A673 (cell line): ENCODE measurements at regions not wholly inside any gene's neighbourhood (a gene's known extent, or its start where the extent isn't known, plus 50 kb on each side); places are given as distances from the start of the nearest gene placed in this dataset.

Experiments used
- BruUV-seq: library from RNA; stranded (reverse); fragments of 400-500 nt; replicated peaks from 2 replicates; lab custom pipeline; 2021; lab: Mats Ljungman, UMichigan
- CTCF ChIA-PET: fragments of 300-600 bp; sonication (Branson Sonifier 250); formaldehyde crosslinking; loops from one replicate; lab custom pipeline; 2022; ENCODE audit warnings: antibody characterized with exemption; lab: Charles Lee
- POLR2A ChIA-PET: fragments of 300-600 bp; sonication (Branson Sonifier 250); formaldehyde crosslinking; loops from one replicate; lab custom pipeline; 2022; ENCODE audit warnings: antibody characterized with exemption; ENCODE audit not compliant: low non-redundant PET; lab: Charles Lee
- DNase-seq: peaks from one replicate; pipeline ENCODE4 v3.0.0-alpha.2; 2015; ENCODE audit warnings: low spot score
- H3K27ac ChIP-seq: fragments of 200-600 bp; sonication (generic); 2 replicates; pipeline ENCODE4 v1.5.1; 2016; ENCODE audit warnings: mixed run types, low read depth, mild to moderate bottlenecking, mixed read lengths, antibody characterized with exemption, low read length; ENCODE audit not compliant: poor library complexity, severe bottlenecking
- H3K27me3 ChIP-seq: fragments of 200-600 bp; sonication (generic); replicated peaks from 2 replicates; pipeline ENCODE4 v1.6.1; 2017; ENCODE audit warnings: mixed run types, low read depth, mild to moderate bottlenecking, mixed read lengths, antibody characterized with exemption, low read length; ENCODE audit not compliant: insufficient read depth, poor library complexity
- H3K36me3 ChIP-seq: fragments of 200-600 bp; sonication (generic); 2 replicates; pipeline ENCODE4 v1.6.1; 2016; ENCODE audit warnings: mixed run types, mild to moderate bottlenecking, mixed read lengths, antibody characterized with exemption, low read length; ENCODE audit not compliant: insufficient read depth, poor library complexity, severe bottlenecking
- H3K4me1 ChIP-seq: fragments of 200-600 bp; sonication (generic); 2 replicates; pipeline ENCODE4 v1.6.1; 2017; ENCODE audit warnings: mixed run types, mild to moderate bottlenecking, mixed read lengths, antibody characterized with exemption, low read length; ENCODE audit not compliant: insufficient read depth, poor library complexity, severe bottlenecking
- H3K4me3 ChIP-seq: fragments of 200-600 bp; sonication (generic); 2 replicates; pipeline ENCODE4 v1.5.1; 2016; ENCODE audit warnings: low read depth, mixed run types, mild to moderate bottlenecking, mixed read lengths, low read length; ENCODE audit not compliant: poor library complexity, severe bottlenecking
- H3K9me3 ChIP-seq: fragments of 200-600 bp; sonication (generic); 2 replicates; pipeline ENCODE4 v1.6.1; 2016; ENCODE audit warnings: mixed run types, low read depth, mild to moderate bottlenecking, mixed read lengths, antibody characterized with exemption, low read length; ENCODE audit not compliant: poor library complexity, severe bottlenecking
- EZH2 ChIP-seq: fragments of 200-600 bp; sonication (generic); IDR thresholded peaks from 2 replicates; pipeline ENCODE4 v1.6.1; 2017; ENCODE audit warnings: borderline replicate concordance, low read depth, mild to moderate bottlenecking, mixed read lengths, antibody characterized with exemption, low read length; ENCODE audit not compliant: poor library complexity, severe bottlenecking
- intact Hi-C: fragments of 100-400 bp; cut with micrococcal nuclease; formaldehyde crosslinking; loops from one replicate; pipeline ENCODE4 v1.10.0; 2022; ENCODE audit not compliant: unreplicated experiment
- TF ChIP-seq, protein P1 (sequence below): fragments of 300-800, 200-600 bp; sonication (generic); conservative IDR thresholded peaks from 2 replicates; pipeline ENCODE4 v1.5.1; 2017; ENCODE audit warnings: low read depth, mild to moderate bottlenecking, antibody characterized with exemption, low read length, moderate library complexity, mixed read lengths

DNA sequence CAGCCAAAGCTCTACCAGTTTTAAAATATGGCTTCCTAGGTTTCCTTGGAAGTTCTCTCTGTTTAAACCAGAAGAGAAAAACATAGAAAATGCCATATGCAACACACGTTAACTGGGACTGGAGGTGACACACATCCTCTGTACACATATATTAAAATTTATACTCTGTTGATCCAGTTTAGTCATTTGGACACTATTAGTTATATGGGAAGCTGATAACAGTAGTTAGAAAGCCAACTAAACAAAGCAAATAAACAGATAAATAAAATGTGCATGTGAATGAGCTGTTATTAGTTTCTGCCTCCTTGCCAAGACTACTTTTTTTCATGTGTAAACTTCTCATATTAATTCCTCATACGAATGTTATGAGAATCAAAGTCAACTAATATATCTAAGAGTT is 1249.2 kb upstream of the CDH6 start:
- POLR2A ChIA-PET: no interaction called here
- Histone ChIP-seq H3K4me3 (no peak overlapping the region), H3K27ac (no peak overlapping the region), H3K9me3 (no peaks in the 10 kb centered on the region), H3K36me3 (no peaks in the 10 kb centered on the region), H3K27me3 (no peaks in the 10 kb centered on the region), H3K4me1 (peaks cover 21% of the 10 kb centered on the region)
- intact Hi-C loops: no loop called here
- CTCF ChIA-PET: no interaction called here
- no peak for DNase-seq
- TF ChIP-seq, protein P1, sequence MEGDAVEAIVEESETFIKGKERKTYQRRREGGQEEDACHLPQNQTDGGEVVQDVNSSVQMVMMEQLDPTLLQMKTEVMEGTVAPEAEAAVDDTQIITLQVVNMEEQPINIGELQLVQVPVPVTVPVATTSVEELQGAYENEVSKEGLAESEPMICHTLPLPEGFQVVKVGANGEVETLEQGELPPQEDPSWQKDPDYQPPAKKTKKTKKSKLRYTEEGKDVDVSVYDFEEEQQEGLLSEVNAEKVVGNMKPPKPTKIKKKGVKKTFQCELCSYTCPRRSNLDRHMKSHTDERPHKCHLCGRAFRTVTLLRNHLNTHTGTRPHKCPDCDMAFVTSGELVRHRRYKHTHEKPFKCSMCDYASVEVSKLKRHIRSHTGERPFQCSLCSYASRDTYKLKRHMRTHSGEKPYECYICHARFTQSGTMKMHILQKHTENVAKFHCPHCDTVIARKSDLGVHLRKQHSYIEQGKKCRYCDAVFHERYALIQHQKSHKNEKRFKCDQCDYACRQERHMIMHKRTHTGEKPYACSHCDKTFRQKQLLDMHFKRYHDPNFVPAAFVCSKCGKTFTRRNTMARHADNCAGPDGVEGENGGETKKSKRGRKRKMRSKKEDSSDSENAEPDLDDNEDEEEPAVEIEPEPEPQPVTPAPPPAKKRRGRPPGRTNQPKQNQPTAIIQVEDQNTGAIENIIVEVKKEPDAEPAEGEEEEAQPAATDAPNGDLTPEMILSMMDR: no peak
- TF ChIP-seq EZH2: no peak
- no TSS peak for BruUV-seq

DNA sequence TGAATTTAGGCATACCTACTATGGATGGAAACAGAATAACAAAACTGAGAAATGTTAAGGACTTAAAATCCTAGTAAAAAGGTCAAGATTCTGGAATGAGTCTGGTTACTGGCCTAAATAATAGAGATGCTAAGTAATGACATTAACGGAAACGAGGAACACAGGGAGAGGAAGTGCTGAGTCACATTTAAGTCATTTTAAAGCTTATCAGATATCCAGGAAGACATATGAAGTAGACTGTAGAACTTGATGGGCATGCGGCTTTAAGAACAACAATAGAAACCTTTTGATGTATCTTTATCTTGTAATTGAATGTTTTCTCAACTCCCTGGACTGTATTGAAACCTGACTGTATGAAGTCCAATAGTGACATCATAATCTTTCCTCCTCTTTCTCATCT is 1251.4 kb upstream of the CDH6 start:
- POLR2A ChIA-PET: no interaction called here
- H3K4me1 ChIP-seq: peaks cover 21% of the 10 kb centered on the region
- H3K27me3 ChIP-seq: no peaks in the 10 kb centered on the region
- intact Hi-C loops: no loop called here
- H3K4me3 ChIP-seq: no peak overlapping the region
- TF ChIP-seq, protein P1: no peak
- TF ChIP-seq EZH2: no peak
- H3K36me3 ChIP-seq: no peaks in the 10 kb centered on the region
- H3K27ac ChIP-seq: peak overlapping the region; percentile 43
- BruUV-seq: no TSS peak
- peak; percentile 92 for DNase-seq
- CTCF ChIA-PET: no interaction called here
- no peaks in the 10 kb centered on the region for H3K9me3 ChIP-seq

DNA sequence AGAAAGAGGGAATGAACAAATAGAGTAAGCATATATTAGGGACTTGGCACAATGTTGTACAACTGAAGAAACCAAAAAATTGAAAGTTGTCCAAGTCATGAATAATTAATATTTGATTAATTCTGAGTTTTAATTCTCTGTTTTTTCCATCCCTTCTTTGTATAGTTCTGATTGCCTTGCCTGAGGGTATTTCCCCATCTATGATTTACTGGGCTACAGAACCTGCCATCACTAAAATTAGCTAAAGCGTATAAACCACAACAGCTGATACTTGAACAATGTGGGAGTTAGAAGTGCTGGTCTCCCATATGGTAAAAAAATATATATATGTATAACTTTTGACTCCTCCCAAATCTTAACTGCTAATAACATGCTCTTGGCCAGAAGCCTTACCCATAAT is 1253.5 kb upstream of the CDH6 start:
- Histone ChIP-seq H3K36me3 (no peaks in the 10 kb centered on the region), H3K9me3 (no peaks in the 10 kb centered on the region), H3K4me3 (no peak overlapping the region), H3K27me3 (no peaks in the 10 kb centered on the region), H3K4me1 (peaks cover 21% of the 10 kb centered on the region), H3K27ac (no peak overlapping the region)
- intact Hi-C loops: loop anchor here (2.0 to 10.0 kb wide), 2 partner anchors 99 to 385 kb away; no protein-coding TSS in a partner anchor
- CTCF ChIA-PET: no interaction called here
- POLR2A ChIA-PET: no interaction called here
- BruUV-seq: no TSS peak
- DNase-seq: peak; percentile 60
- TF ChIP-seq, protein P1: no peak
- TF ChIP-seq EZH2: no peak
